ENCODE measurements at regions not wholly inside any gene's neighbourhood (a gene's known extent, or its start where the extent isn't known, plus 50 kb on each side); places are given as distances from the start of the nearest gene placed in this dataset.

DNA sequence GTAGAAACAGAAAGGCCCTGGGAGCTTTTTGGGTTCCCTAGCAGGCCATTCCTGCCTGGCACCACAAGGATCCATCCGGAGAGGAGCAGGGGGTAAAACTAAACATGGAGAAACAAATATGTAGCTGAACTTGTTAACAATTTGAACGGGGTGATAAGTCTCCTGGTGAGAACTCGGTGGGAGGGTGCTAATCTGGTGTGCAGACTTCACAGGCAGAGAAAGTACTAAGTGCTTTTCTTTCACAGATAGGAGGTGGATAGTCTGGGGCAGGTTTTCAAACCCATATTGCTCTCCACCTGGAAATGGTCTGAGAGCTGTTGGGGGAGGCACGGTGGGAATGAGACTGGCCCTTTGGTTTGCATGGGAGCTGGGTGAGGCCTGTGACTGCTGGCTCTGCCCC is 196.3 kb upstream of the FUT9 start:
- TF ChIP-seq EZH2 (IDR thresholded peaks at IDR 0.05; ENCODE audit: insufficient read depth, poor library complexity, severe bottlenecking) (no peak), EZH2phosphoT487 (IDR thresholded peaks at IDR 0.05; ENCODE audit: insufficient read depth, low read depth) (no peak)
